Large intestine (tissue), 3 donors: ENCODE measurements at regions not wholly inside any gene's neighbourhood (a gene's known extent, or its start where the extent isn't known, plus 50 kb on each side); places are given as distances from the start of the nearest gene placed in this dataset.

Experiments used
- DNase-seq, 2 donors: peaks; one replicate each; pipeline versions ENCODE4 v3.0.0 to v3.0.0-alpha.2; 2013
- H3K27ac ChIP-seq: one replicate; pipeline ENCODE4 v1.5.1; 2013; ENCODE audit warnings: low read length
- H3K27me3 ChIP-seq: 2 replicates; pipeline ENCODE4 v1.6.1; 2013; ENCODE audit warnings: low read length; ENCODE audit not compliant: control insufficient read depth, insufficient read depth
- H3K36me3 ChIP-seq: 2 replicates; pipeline ENCODE4 v1.6.1; 2013; ENCODE audit warnings: low read length; ENCODE audit not compliant: control insufficient read depth, insufficient read depth
- H3K4me1 ChIP-seq: one replicate; pipeline ENCODE4 v1.6.1; 2013; ENCODE audit warnings: low read length; ENCODE audit not compliant: control insufficient read depth, insufficient read depth
- H3K4me3 ChIP-seq: one replicate; pipeline ENCODE4 v1.5.1; 2013; ENCODE audit warnings: low read length
- H3K9me3 ChIP-seq: one replicate; pipeline ENCODE4 v1.6.1; 2013; ENCODE audit warnings: mild to moderate bottlenecking, low read depth, low read length, moderate library complexity; ENCODE audit not compliant: control insufficient read depth
- WGBS: methylation state at CpG from one replicate; pipeline ENCODE4 v1.1.5; 2013; ENCODE audit warnings: low lambda C conversion rate; ENCODE audit not compliant: insufficient coverage; 5-methylcytosine and 5-hydroxymethylcytosine counted together

DNA sequence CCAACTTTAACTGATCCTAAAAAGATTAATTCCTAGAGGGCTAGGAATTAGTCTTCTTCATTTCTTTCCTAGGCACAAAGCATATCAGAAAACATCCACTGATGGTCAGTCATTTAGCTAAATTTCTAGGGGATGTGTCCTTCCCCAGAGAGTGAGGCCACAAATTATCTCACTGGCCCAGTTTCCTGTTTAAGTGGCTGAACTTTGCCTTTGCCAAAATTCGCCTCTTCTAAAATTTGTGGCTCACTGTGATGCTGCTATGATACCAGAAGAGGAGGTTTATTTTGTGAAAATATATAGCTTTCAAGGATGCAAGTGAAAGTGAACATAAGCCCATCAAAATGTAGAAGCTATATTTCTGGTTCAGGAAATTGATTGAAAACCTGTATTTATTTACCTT is 98.1 kb upstream of the FER start:
- H3K4me3 ChIP-seq = no peak overlapping the region
- no peaks in the 10 kb centered on the region for H3K36me3 ChIP-seq
- WGBS = no CpG with 5 or more reads among the region's 1 CpG
- H3K4me1 ChIP-seq = no peaks in the 10 kb centered on the region
- no peak overlapping the region for H3K27ac ChIP-seq
- no peaks in the 10 kb centered on the region for H3K27me3 ChIP-seq
- no peaks in the 10 kb centered on the region for H3K9me3 ChIP-seq
- DNase-seq = no peak

DNA sequence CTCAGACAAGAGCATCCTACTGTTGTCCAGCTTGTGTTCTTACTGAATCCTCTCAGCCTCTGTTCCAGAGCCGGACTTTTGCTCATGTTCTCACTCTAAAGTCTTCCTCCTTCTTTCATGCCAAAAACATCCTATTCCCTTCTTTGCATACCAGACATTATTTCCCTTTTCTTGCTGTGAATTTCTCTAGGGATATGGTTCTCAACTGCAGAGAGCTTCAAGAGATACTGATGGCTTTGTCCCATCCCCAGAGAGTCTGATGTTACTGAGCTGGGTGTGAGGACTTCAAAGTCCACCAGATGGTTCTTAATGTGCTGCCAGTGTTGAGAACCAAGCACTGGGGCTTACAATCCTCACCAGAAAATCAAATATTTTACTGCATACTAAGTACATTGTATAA is 98.6 kb upstream of the FER start:
- Histone ChIP-seq H3K4me3 (no peak overlapping the region), H3K4me1 (no peaks in the 10 kb centered on the region), H3K9me3 (no peaks in the 10 kb centered on the region), H3K27me3 (no peaks in the 10 kb centered on the region), H3K27ac (no peak overlapping the region), H3K36me3 (no peaks in the 10 kb centered on the region)
- no peak for DNase-seq
- WGBS = 100% methylated on average over 1 of the region's 1 CpG

DNA sequence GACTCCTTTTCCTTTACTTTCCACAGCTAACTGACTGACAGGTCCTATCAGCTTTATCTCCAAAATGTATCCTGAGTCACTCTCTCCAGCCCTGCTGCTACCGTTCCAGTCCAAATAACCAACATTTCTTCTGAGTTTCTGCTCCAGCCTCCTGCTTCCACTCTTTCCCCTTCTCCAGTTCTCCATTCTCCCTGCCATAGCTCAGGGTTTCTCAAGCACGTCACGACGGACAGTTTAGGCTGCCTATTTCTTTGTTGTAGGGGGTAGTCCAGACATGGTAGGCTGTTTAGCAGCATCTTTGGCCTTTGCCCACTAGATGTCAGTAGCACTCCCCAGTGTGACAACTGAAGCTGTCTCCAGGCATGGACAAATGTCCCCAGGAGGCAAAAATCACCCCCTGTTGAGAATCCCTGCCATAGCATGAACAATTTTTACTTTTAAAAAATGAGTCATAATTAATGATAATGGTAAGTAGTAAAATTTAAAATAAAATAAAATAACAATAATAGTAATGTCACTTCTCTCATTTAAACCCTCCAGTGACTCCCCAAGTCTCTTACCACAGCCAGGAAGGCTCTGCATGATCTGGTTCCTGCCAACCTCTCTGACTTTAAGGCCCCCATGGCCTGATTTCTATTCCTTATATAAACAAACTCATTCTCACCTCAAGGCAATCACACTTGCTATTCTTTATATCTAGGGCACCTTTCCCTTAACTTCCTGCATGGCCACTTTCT is 105.4 kb upstream of the FER start:
- DNase-seq = peak; percentile 38 to 40
- WGBS = 0% methylated on average over 1 of the region's 4 CpGs
- no peaks in the 10 kb centered on the region for H3K4me1 ChIP-seq
- no peak overlapping the region for H3K27ac ChIP-seq
- no peaks in the 10 kb centered on the region for H3K27me3 ChIP-seq
- no peak overlapping the region for H3K4me3 ChIP-seq
- H3K9me3 ChIP-seq = no peaks in the 10 kb centered on the region
- H3K36me3 ChIP-seq = no peaks in the 10 kb centered on the region

DNA sequence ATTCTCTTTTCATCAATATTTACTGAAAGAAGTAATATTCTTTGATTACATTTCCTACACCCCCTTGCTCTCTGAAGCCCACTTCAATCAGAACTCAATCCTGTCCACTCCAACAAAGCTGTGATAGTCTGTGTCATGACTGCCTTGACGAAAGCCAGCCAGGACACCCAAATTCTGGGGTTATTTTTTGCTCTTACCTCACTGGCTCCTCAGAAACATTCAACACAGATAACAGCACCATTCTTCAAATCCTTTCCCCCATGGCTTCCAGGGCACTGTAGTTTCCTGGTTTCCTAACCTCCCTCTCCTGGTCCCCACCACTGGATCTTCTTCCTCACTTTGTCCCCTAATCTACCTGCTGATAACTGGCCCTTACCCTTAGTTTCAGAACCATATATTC is 106.1 kb upstream of the FER start:
- Histone ChIP-seq H3K36me3 (no peaks in the 10 kb centered on the region), H3K9me3 (no peaks in the 10 kb centered on the region), H3K4me1 (no peaks in the 10 kb centered on the region), H3K27me3 (no peaks in the 10 kb centered on the region), H3K27ac (no peak overlapping the region), H3K4me3 (no peak overlapping the region)
- DNase-seq = no peak
- WGBS = no CpG with 5 or more reads among the region's 1 CpG

DNA sequence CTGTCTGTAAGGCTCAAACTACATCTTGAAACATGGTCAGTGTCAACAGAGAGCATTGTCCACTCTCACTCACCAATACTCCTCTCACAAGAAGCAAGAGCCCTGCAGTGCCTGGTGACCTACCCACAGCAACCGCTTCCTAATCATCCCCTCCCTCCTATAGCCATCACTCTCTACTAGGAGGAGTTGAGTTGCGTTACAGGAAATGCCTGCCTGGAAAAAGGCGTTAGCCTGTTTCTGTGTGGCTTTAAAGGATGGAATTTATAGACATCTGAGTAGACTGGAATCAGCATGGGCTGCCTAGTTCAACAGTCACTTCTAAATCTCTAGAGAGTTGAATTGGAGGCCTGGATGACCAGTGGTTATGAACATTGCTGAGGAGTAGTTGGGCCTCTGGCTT is 108.3 kb upstream of the FER start:
- Histone ChIP-seq H3K4me1 (no peaks in the 10 kb centered on the region), H3K27me3 (no peaks in the 10 kb centered on the region), H3K27ac (no peak overlapping the region), H3K36me3 (no peaks in the 10 kb centered on the region), H3K4me3 (no peak overlapping the region), H3K9me3 (no peaks in the 10 kb centered on the region)
- DNase-seq = no peak
- WGBS = 73% methylated on average over 2 of the region's 3 CpGs

DNA sequence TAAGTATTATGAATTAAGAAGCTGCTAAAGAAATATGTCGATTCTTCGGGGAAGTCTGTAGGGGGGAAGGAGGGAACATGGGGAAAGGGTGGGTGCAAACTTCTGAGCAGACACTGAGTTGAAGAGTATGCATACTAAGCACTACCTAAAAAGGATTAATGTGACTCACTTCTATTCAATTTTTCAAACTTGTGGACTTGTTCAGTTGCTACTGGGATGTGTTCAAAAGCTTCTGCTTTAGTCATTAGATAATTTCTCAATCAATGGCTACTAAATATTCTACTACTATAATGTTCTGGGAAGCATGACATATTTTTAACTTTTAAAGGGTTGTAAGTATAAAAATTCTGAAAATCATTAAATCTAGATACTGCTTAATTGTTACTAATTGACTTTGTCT is 109.7 kb upstream of the FER start:
- H3K4me3 ChIP-seq = no peak overlapping the region
- no CpG with 5 or more reads among the region's 2 CpGs for WGBS
- no peaks in the 10 kb centered on the region for H3K36me3 ChIP-seq
- no peak overlapping the region for H3K27ac ChIP-seq
- no peaks in the 10 kb centered on the region for H3K4me1 ChIP-seq
- no peaks in the 10 kb centered on the region for H3K9me3 ChIP-seq
- H3K27me3 ChIP-seq = no peaks in the 10 kb centered on the region
- no peak for DNase-seq

DNA sequence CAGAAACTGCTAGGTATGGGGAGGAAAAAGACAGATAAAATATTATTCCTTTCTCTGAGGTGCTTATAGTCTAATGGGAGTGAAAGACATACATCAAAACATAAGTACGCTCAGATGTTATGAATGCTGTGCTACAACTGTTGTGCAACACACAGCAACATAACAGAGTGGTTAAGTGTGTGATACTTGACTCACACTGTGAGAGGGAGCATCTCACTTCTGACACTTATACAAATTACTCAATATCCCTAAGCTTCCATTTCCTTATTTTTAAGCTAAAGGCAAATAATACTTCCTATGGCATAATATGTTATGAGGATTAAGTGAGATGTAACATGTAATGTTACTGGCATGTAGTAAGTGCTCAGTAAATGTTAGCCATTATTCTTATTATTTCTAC is 110.6 kb upstream of the FER start:
- DNase-seq = no peak
- no peak overlapping the region for H3K4me3 ChIP-seq
- no peak overlapping the region for H3K27ac ChIP-seq
- no CpG with 5 or more reads among the region's 1 CpG for WGBS
- no peaks in the 10 kb centered on the region for H3K9me3 ChIP-seq
- no peaks in the 10 kb centered on the region for H3K36me3 ChIP-seq
- no peaks in the 10 kb centered on the region for H3K4me1 ChIP-seq
- no peaks in the 10 kb centered on the region for H3K27me3 ChIP-seq

DNA sequence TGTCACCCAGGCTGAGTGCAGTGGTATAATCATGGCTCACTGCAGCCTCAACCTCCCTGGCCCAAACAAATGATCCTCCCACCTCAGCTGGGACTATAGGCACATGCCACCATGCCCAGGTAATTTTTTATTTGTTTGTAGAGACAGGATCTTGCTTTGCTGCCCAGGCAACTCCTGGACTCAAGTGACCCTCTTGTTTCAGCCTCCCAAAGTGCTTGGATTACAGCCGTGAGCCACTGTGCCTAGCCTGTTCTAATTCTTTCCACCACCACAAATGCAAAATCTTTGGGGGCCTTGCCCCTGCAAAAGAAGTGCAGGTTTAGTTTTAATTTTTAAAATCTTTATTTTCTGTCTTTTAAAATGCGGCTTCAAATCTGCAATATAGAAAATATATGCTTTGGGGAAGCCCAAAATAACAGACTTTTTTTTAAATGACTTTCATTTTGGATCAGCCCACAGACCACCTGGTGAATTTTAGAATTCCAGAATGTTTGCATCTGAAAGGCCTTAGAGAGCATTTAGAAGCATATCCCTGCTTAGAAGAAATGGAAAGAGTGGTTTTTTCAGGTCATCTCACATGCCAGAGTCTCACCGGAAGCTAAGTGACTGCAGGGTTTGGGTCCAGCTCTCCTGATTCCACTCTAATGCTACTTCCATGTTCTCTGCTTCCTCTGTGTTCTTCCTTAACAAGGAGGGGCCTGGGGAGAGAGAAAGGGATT is 111.4 kb upstream of the FER start:
- no peaks in the 10 kb centered on the region for H3K9me3 ChIP-seq
- WGBS = 100% methylated on average over 1 of the region's 3 CpGs

DNA sequence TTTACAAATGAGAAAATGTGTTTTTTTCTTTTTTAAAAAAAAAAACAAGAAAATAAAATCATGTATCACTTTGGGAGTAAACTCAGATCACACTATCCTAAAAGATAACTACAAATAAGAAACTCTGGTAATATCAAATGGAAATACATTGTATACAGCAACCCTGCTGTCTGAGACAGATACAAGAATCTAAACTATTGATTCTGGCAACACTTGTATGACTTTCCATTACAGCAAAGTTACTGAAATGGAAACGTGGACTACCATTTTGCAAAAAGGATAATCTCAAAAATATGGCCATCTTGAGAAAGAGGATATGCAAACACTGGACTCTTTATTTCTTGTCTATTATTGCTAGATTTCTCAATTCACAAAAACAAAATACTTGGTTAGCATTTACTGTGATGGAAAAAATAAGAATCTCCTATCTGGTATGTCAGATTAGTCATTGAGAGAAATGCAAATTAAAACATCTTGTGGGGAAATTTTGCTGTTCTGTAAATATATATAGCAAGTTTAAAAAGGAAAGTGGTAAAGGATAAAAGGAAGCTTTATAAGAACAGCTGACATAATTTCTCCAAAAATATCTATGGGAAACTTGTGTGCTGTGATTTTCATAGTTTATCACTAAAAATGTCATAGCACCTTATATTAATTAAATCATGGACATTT is 112.9 kb upstream of the FER start:
- DNase-seq = no peak
- Histone ChIP-seq H3K36me3 (no peaks in the 10 kb centered on the region), H3K4me1 (no peaks in the 10 kb centered on the region), H3K27me3 (no peaks in the 10 kb centered on the region), H3K4me3 (no peak overlapping the region), H3K9me3 (no peaks in the 10 kb centered on the region), H3K27ac (no peak overlapping the region)
- WGBS = no CpG with 5 or more reads among the region's 1 CpG

More for the DNA sequence above, 111.4 kb upstream of the FER start:
- DNase-seq = no peak
- Histone ChIP-seq H3K36me3 (no peaks in the 10 kb centered on the region), H3K4me1 (no peaks in the 10 kb centered on the region), H3K4me3 (no peak overlapping the region), H3K27me3 (no peaks in the 10 kb centered on the region), H3K27ac (no peak overlapping the region)

DNA sequence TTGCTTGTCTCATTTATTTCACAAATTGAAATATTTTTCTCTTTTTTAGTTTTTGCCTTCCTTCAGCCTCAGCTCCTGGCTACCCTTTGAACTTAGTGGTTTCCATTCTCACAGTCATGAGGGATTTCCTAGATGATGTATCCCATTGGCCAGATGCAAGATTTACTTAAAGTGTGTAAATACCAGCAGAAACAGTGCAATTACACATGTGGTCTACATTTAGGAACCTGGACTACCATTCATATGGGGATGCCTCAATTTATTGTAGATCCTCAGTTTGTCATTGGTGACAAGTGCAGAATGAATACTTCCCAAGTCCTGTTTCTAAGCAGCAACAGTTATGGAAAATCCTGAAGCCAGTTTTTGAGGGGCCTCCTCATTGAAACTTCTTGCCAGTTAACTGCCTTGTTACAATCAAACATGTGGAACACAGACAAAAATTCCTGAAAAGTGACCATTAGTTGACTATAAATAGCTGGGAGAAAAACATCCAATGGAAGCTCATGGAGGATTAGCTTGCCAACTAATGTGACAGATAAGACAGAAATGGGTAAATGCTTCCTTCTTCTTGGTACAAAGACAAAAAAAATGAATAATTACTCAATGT is 113.6 kb upstream of the FER start:
- H3K9me3 ChIP-seq = no peaks in the 10 kb centered on the region
- no peak for DNase-seq
- H3K27me3 ChIP-seq = no peaks in the 10 kb centered on the region
- H3K36me3 ChIP-seq = no peaks in the 10 kb centered on the region
- H3K27ac ChIP-seq = no peak overlapping the region
- H3K4me1 ChIP-seq = no peaks in the 10 kb centered on the region
- no peak overlapping the region for H3K4me3 ChIP-seq
